ENCODE measurements at regions not wholly inside any gene's neighbourhood (a gene's known extent, or its start where the extent isn't known, plus 50 kb on each side); places are given as distances from the start of the nearest gene placed in this dataset.

GRCh38 chr4:31106419-31106818 lies 386.2 kb downstream of the PCDH7 start:
- peaks cover 19% of the 10 kb centered on the region for H3K4me1 Mint-ChIP-seq
- H3K27ac Mint-ChIP-seq = no peak overlapping the region
- no peak overlapping the region for H3K4me3 Mint-ChIP-seq
- no peaks in the 10 kb centered on the region for H3K27me3 Mint-ChIP-seq (ENCODE audit: low read depth)
- no peak for TF ChIP-seq CTCF (IDR thresholded peaks at IDR 0.05; ENCODE audit: unreplicated experiment in 3 of 3)
- H3K9me3 Mint-ChIP-seq = no peaks in the 10 kb centered on the region
- H3K36me3 Mint-ChIP-seq (ENCODE audit: low read depth) = no peaks in the 10 kb centered on the region

GRCh38 chr4:31107362-31107761 lies 387.2 kb downstream of the PCDH7 start:
- H3K36me3 Mint-ChIP-seq (ENCODE audit: low read depth) = no peaks in the 10 kb centered on the region
- no peak overlapping the region for H3K4me3 Mint-ChIP-seq
- no peak for TF ChIP-seq CTCF (IDR thresholded peaks at IDR 0.05; ENCODE audit: unreplicated experiment in 3 of 3)
- no peaks in the 10 kb centered on the region for H3K27me3 Mint-ChIP-seq (ENCODE audit: low read depth)
- H3K9me3 Mint-ChIP-seq = no peaks in the 10 kb centered on the region
- peaks cover 19% of the 10 kb centered on the region for H3K4me1 Mint-ChIP-seq
- H3K27ac Mint-ChIP-seq = no peak overlapping the region

GRCh38 chr4:31108762-31109161 lies 388.6 kb downstream of the PCDH7 start:
- Mint-ChIP-seq H3K27me3 (ENCODE audit: low read depth) (no peaks in the 10 kb centered on the region), H3K4me3 (no peak overlapping the region), H3K27ac (no peak overlapping the region), H3K9me3 (no peaks in the 10 kb centered on the region), H3K36me3 (ENCODE audit: low read depth) (no peaks in the 10 kb centered on the region), H3K4me1 (peaks cover 18% of the 10 kb centered on the region)
- no peak for TF ChIP-seq CTCF (IDR thresholded peaks at IDR 0.05; ENCODE audit: unreplicated experiment in 3 of 3)

GRCh38 chr4:31111790-31112189 lies 391.6 kb downstream of the PCDH7 start:
- Mint-ChIP-seq H3K4me3 (no peak overlapping the region), H3K4me1 (peaks cover 8% of the 10 kb centered on the region), H3K27me3 (ENCODE audit: low read depth) (no peaks in the 10 kb centered on the region), H3K9me3 (no peaks in the 10 kb centered on the region), H3K36me3 (ENCODE audit: low read depth) (no peaks in the 10 kb centered on the region), H3K27ac (no peak overlapping the region)
- no peak for TF ChIP-seq CTCF (IDR thresholded peaks at IDR 0.05; ENCODE audit: unreplicated experiment in 3 of 3)

- Mint-ChIP-seq H3K4me1 (no peaks in the 10 kb centered on the region), H3K9me3 (no peaks in the 10 kb centered on the region), H3K27me3 (ENCODE audit: low read depth) (no peaks in the 10 kb centered on the region), H3K27ac (no peak overlapping the region), H3K36me3 (ENCODE audit: low read depth) (no peaks in the 10 kb centered on the region), H3K4me3 (no peak overlapping the region)
- TF ChIP-seq CTCF (IDR thresholded peaks at IDR 0.05; ENCODE audit: unreplicated experiment in 3 of 3) = no peak
Observed at GRCh38 chr4:31114816-31115215, 394.6 kb downstream of the PCDH7 start.

- Mint-ChIP-seq H3K4me1 (peaks cover 5% of the 10 kb centered on the region), H3K27me3 (ENCODE audit: low read depth) (no peaks in the 10 kb centered on the region), H3K9me3 (no peaks in the 10 kb centered on the region), H3K27ac (no peak overlapping the region), H3K4me3 (no peak overlapping the region), H3K36me3 (ENCODE audit: low read depth) (no peaks in the 10 kb centered on the region)
- no peak for TF ChIP-seq CTCF (IDR thresholded peaks at IDR 0.05; ENCODE audit: unreplicated experiment in 3 of 3)
Observed at GRCh38 chr4:31124008-31124585, 403.9 kb downstream of the PCDH7 start.

All from nephron (organoid).